ENCODE measurements at regions not wholly inside any gene's neighbourhood (a gene's known extent, or its start where the extent isn't known, plus 50 kb on each side); places are given as distances from the start of the nearest gene placed in this dataset.

- Histone ChIP-seq H4K8ac (replicated peaks; ENCODE audit: insufficient read length, low read depth, low read length) (no peak overlapping the region), H4K20me1 (ENCODE audit: control insufficient read depth, insufficient read depth, insufficient read length) (no peaks in the 10 kb centered on the region), H3K4me1 (ENCODE audit: insufficient read depth, low read length) (no peaks in the 10 kb centered on the region), H3K4ac (ENCODE audit: low read depth, low read length) (no peak overlapping the region), H3K79me1 (ENCODE audit: insufficient read depth, low read depth, low read length, poor library complexity, severe bottlenecking) (no peaks in the 10 kb centered on the region), H2BK20ac (ENCODE audit: low read depth, low read length, poor library complexity, severe bottlenecking) (no peak overlapping the region), H2BK5ac (ENCODE audit: insufficient read length, low read length) (no peak overlapping the region), H4K5ac (ENCODE audit: insufficient read length, low read depth, low read length) (no peak overlapping the region), H3K9ac (ENCODE audit: extremely low read depth, insufficient read length, low read length) (no peak overlapping the region), H2AFZ (ENCODE audit: low read length) (no peak overlapping the region), H4K91ac (ENCODE audit: insufficient read length, low read depth, low read length) (no peak overlapping the region), H3K23me2 (ENCODE audit: insufficient read length, low read depth, low read length, poor library complexity, severe bottlenecking) (no peaks in the 10 kb centered on the region), H2BK15ac (ENCODE audit: low read depth, low read length) (no peak overlapping the region), H3K4me2 (ENCODE audit: insufficient read depth, insufficient read length, low read length) (no peak overlapping the region), H3K27ac (ENCODE audit: insufficient read length, low read depth, low read length) (no peak overlapping the region), H3K14ac (ENCODE audit: insufficient read depth, low read length) (no peak overlapping the region), H2BK12ac (ENCODE audit: insufficient read length, low read depth, low read length) (no peak overlapping the region), H3K56ac (ENCODE audit: insufficient read length, low read depth, low read length) (no peak overlapping the region), H2AK5ac (ENCODE audit: insufficient read length, low read length) (no peak overlapping the region), H3K18ac (ENCODE audit: insufficient read length, low read depth, low read length) (no peak overlapping the region), H3K9me3 (ENCODE audit: control insufficient read depth, low read depth, low read length) (no peaks in the 10 kb centered on the region), H3T11ph (ENCODE audit: low read length) (no peak overlapping the region), H2BK120ac (ENCODE audit: low read depth, low read length, poor library complexity, severe bottlenecking) (no peak overlapping the region), H3K23ac (ENCODE audit: insufficient read length, low read depth, low read length) (no peak overlapping the region), H3K79me2 (ENCODE audit: insufficient read depth, low read length) (no peaks in the 10 kb centered on the region), H3K27me3 (ENCODE audit: insufficient read depth, low read length) (no peaks in the 10 kb centered on the region)
- DNase-seq, result peak; percentile 38
- H3K4me3 Mint-ChIP-seq, result no peak overlapping the region
- no peaks in the 10 kb centered on the region; the same call in 1 of the 2 replicates for H3K27me3 Mint-ChIP-seq (ENCODE audit: low read depth)
- WGBS (ENCODE audit: extremely low coverage, insufficient read length, low lambda C conversion rate), result no CpG with 5 or more reads among the region's 5 CpGs
- no peak for TF ChIP-seq CTCF (conservative IDR thresholded peaks at IDR 0.05)
- H3K4me1 Mint-ChIP-seq, result peaks cover 9% of the 10 kb centered on the region in 2 experiments
- H3K36me3 Mint-ChIP-seq (ENCODE audit: insufficient read depth in 1 of 3, low read depth in 3 of 3), result no peaks in the 10 kb centered on the region; a peak in 1 of 7 replicates
- peaks cover 0 to 2% of the 10 kb centered on the region in 2 experiments; a peak in 2 of 5 replicates for H3K9me3 Mint-ChIP-seq
- H3K27ac Mint-ChIP-seq, result no peak overlapping the region
Measured at GRCh38 chr2:146931109-146931508, 913.7 kb upstream of the ACVR2A start.
